A673 (cell line): ENCODE measurements at regions not wholly inside any gene's neighbourhood (a gene's known extent, or its start where the extent isn't known, plus 50 kb on each side); places are given as distances from the start of the nearest gene placed in this dataset.

Experiments used
- BruUV-seq: library from RNA; stranded (reverse); fragments of 400-500 nt; replicated peaks from 2 replicates; lab custom pipeline; 2021; lab: Mats Ljungman, UMichigan
- CTCF ChIA-PET: fragments of 300-600 bp; sonication (Branson Sonifier 250); formaldehyde crosslinking; loops from one replicate; lab custom pipeline; 2022; ENCODE audit warnings: antibody characterized with exemption; lab: Charles Lee
- POLR2A ChIA-PET: fragments of 300-600 bp; sonication (Branson Sonifier 250); formaldehyde crosslinking; loops from one replicate; lab custom pipeline; 2022; ENCODE audit warnings: antibody characterized with exemption; ENCODE audit not compliant: low non-redundant PET; lab: Charles Lee
- DNase-seq: peaks from one replicate; pipeline ENCODE4 v3.0.0-alpha.2; 2015; ENCODE audit warnings: low spot score
- H3K27ac ChIP-seq: fragments of 200-600 bp; sonication (generic); 2 replicates; pipeline ENCODE4 v1.5.1; 2016; ENCODE audit warnings: mixed run types, low read depth, mild to moderate bottlenecking, mixed read lengths, antibody characterized with exemption, low read length; ENCODE audit not compliant: poor library complexity, severe bottlenecking
- H3K27me3 ChIP-seq: fragments of 200-600 bp; sonication (generic); replicated peaks from 2 replicates; pipeline ENCODE4 v1.6.1; 2017; ENCODE audit warnings: mixed run types, low read depth, mild to moderate bottlenecking, mixed read lengths, antibody characterized with exemption, low read length; ENCODE audit not compliant: insufficient read depth, poor library complexity
- H3K36me3 ChIP-seq: fragments of 200-600 bp; sonication (generic); 2 replicates; pipeline ENCODE4 v1.6.1; 2016; ENCODE audit warnings: mixed run types, mild to moderate bottlenecking, mixed read lengths, antibody characterized with exemption, low read length; ENCODE audit not compliant: insufficient read depth, poor library complexity, severe bottlenecking
- H3K4me1 ChIP-seq: fragments of 200-600 bp; sonication (generic); 2 replicates; pipeline ENCODE4 v1.6.1; 2017; ENCODE audit warnings: mixed run types, mild to moderate bottlenecking, mixed read lengths, antibody characterized with exemption, low read length; ENCODE audit not compliant: insufficient read depth, poor library complexity, severe bottlenecking
- H3K4me3 ChIP-seq: fragments of 200-600 bp; sonication (generic); 2 replicates; pipeline ENCODE4 v1.5.1; 2016; ENCODE audit warnings: low read depth, mixed run types, mild to moderate bottlenecking, mixed read lengths, low read length; ENCODE audit not compliant: poor library complexity, severe bottlenecking
- H3K9me3 ChIP-seq: fragments of 200-600 bp; sonication (generic); 2 replicates; pipeline ENCODE4 v1.6.1; 2016; ENCODE audit warnings: mixed run types, low read depth, mild to moderate bottlenecking, mixed read lengths, antibody characterized with exemption, low read length; ENCODE audit not compliant: poor library complexity, severe bottlenecking
- EZH2 ChIP-seq: fragments of 200-600 bp; sonication (generic); IDR thresholded peaks from 2 replicates; pipeline ENCODE4 v1.6.1; 2017; ENCODE audit warnings: borderline replicate concordance, low read depth, mild to moderate bottlenecking, mixed read lengths, antibody characterized with exemption, low read length; ENCODE audit not compliant: poor library complexity, severe bottlenecking
- intact Hi-C: fragments of 100-400 bp; cut with micrococcal nuclease; formaldehyde crosslinking; loops from one replicate; pipeline ENCODE4 v1.10.0; 2022; ENCODE audit not compliant: unreplicated experiment
- TF ChIP-seq, protein P1 (sequence below): fragments of 300-800, 200-600 bp; sonication (generic); conservative IDR thresholded peaks from 2 replicates; pipeline ENCODE4 v1.5.1; 2017; ENCODE audit warnings: low read depth, mild to moderate bottlenecking, antibody characterized with exemption, low read length, moderate library complexity, mixed read lengths

DNA sequence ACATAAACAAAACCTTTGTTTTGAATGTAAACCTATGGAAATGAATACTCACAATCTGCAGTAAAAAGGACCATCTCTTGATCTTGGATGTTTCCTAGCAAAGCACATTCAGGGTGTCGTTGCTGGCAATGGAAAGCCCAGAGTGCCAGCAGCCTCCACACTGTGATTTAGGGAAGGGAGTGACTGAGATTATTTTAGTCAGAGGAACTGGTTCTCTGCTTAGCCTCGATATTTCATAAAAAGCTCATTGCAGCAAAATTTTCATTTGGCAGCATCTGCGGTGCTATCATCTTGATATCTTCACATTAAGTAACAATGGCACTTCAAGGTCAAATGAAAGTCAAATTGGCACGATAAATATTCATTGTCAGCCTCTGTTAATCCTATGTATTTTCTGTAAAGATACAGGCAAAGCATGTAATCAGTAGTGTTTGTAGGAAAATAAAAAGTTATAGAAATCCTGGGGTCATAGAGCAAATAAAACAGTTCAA is 116.0 kb downstream of the MACIR start:
- ChIA-PET CTCF (no interaction called here), POLR2A (no interaction called here)
- Histone ChIP-seq H3K4me1 (peaks cover 16% of the 10 kb centered on the region), H3K4me3 (no peak overlapping the region), H3K9me3 (no peaks in the 10 kb centered on the region), H3K27me3 (no peaks in the 10 kb centered on the region), H3K27ac (no peak overlapping the region), H3K36me3 (no peaks in the 10 kb centered on the region)
- no peak for TF ChIP-seq EZH2
- TF ChIP-seq, protein P1, sequence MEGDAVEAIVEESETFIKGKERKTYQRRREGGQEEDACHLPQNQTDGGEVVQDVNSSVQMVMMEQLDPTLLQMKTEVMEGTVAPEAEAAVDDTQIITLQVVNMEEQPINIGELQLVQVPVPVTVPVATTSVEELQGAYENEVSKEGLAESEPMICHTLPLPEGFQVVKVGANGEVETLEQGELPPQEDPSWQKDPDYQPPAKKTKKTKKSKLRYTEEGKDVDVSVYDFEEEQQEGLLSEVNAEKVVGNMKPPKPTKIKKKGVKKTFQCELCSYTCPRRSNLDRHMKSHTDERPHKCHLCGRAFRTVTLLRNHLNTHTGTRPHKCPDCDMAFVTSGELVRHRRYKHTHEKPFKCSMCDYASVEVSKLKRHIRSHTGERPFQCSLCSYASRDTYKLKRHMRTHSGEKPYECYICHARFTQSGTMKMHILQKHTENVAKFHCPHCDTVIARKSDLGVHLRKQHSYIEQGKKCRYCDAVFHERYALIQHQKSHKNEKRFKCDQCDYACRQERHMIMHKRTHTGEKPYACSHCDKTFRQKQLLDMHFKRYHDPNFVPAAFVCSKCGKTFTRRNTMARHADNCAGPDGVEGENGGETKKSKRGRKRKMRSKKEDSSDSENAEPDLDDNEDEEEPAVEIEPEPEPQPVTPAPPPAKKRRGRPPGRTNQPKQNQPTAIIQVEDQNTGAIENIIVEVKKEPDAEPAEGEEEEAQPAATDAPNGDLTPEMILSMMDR: no peak
- DNase-seq: no peak
- BruUV-seq: no TSS peak
- intact Hi-C loops: no loop called here

DNA sequence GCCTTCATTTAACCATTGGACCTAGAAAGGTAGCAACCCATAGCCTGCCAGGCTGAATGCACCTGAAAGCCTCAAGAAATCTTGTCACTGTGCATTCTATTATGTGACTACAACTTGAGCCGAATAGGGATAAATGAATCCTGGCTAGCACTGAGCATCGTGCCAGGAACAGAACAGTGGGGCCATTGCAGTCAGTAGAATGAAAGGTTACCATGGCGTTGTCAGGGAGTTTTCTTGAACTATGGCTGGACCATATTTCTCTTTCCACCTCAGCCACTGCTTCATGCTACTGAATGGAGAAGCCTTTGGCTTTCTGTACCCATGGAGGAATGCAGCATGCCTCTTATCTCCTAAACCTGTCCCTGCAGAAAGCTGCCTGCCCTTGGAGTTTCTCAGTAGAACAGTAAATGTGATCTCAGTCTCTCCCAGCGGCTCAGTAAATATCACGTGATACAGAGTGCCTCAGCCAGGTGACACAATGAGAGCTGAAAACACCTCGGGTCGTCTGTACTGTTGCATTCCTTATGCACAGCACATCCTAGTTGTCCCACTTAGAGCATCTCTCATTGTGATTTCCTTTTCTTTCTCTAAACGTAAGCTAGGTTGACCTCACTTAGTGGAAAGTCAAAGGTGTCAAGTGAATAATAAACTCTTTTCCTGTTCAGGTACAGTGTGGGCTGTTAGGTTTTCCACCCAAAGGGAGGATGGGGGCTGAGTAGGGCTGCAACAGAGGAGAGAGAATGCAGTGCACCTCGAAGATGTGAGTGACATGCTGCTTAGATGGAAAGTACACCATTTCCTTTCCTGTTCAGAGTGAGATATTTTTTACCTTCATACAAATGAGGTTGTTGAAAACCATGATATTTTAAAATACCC is 115.3 kb downstream of the MACIR start:
- no TSS peak for BruUV-seq
- H3K4me3 ChIP-seq: no peak overlapping the region
- no peak overlapping the region for H3K27ac ChIP-seq
- peaks cover 20% of the 10 kb centered on the region for H3K4me1 ChIP-seq
- TF ChIP-seq, protein P1: no peak
- no peak for TF ChIP-seq EZH2
- intact Hi-C loops: no loop called here
- CTCF ChIA-PET: no interaction called here
- H3K27me3 ChIP-seq: no peaks in the 10 kb centered on the region
- H3K9me3 ChIP-seq: no peaks in the 10 kb centered on the region
- POLR2A ChIA-PET: no interaction called here
- H3K36me3 ChIP-seq: no peaks in the 10 kb centered on the region
- no peak for DNase-seq

DNA sequence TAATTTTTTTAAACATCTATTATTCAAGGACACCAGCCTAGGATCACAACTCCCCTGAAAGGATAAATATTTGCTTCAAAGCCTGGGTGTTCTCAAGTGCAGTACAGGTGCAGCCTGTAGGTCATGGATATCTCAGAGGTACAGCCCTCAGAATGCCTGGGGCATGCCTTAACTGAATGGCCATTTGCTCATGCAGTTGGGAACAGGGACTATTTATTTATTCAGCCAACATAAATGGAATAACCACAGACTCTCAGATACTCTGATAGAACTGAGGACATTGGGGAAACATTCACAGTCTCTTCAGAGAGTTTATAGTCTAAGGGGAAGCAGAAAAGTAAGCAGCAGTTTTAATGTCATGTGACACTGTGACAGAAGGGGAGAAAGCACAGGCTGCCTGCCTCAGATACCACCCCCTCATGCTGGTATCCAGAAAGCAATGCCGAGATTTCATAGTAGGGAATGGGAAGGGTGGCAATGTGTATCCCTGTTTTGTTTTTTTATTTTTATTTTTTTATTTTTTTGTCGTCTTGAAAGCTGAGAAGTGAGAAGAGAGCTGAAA is 112.6 kb downstream of the MACIR start:
- no TSS peak for BruUV-seq
- H3K27ac ChIP-seq: no peak overlapping the region
- H3K36me3 ChIP-seq: no peaks in the 10 kb centered on the region
- ChIA-PET CTCF (no interaction called here), POLR2A (no interaction called here)
- intact Hi-C loops: no loop called here
- no peaks in the 10 kb centered on the region for H3K9me3 ChIP-seq
- DNase-seq: no peak
- TF ChIP-seq EZH2: no peak
- TF ChIP-seq, protein P1: no peak
- H3K4me3 ChIP-seq: no peak overlapping the region
- H3K4me1 ChIP-seq: peaks cover 20% of the 10 kb centered on the region
- H3K27me3 ChIP-seq: no peaks in the 10 kb centered on the region
